GM19438 (cell line): ENCODE measurements at regions not wholly inside any gene's neighbourhood (a gene's known extent, or its start where the extent isn't known, plus 50 kb on each side); places are given as distances from the start of the nearest gene placed in this dataset.
"Not testable (repeated sequence)": the region's sequence is repeated elsewhere in the genome, so short reads cannot be mapped to it uniquely, and the experiment has no call there.

Source experiments
- ATAC-seq: cut with Tn5 transposase; IDR thresholded peaks from one replicate; pipeline ENCODE4 v1.9.1; 2021; ENCODE audit warnings: low read depth; ENCODE audit not compliant: unreplicated experiment

DNA sequence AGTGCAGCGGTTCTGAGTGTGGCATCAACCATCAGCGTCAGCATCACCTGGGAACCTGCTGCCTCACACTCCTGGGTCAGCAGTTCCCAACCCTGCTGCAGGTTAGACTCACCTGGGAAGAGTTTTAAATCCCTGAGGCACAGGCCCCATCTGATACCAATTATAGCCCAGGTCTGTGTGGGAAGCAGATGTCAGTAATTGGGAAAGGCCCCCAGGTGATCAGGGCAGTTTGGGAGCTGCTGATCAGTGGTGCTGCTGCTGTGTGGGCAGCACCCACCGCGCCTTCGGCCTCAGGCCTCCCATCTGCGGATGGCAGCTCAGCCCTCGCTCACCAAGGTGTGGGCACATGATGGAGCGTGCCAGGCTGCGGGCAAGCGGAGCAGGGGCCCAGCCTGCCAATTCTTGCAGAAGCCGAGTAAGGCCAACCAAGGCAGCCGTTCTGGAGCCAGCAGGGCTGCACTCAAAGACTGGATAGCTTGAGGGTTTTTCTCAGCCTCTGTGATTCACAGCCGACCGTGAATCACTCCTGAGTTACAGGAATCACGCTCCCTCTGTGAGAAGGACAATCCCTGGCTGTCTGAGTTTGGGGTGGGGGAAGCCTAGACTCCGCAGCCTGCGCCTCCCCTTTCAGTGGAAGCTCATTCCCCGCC lies 155.6 kb upstream of the SFSWAP start:
- ATAC-seq, result no peak

DNA sequence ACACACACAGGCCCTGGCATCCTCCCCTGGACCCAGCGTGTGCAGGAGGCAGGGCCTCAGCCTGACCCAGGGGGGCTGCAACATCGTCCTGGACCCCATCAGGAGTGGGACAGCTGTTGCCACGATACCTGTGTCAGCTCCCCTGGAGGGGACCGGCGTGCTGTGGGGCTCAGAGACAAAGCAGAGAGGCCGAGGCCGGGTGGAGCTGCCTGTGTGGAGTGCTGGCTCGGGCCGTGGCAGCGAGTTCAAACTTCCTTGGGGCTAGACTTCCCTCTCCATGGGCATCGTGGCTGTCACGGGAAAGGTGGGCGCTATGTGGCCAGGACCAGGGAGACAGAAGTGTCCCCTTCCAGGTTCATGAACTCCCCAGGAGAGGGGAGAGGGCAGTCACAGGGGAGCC lies 155.0 kb upstream of the SFSWAP start:
- ATAC-seq, result no peak

DNA sequence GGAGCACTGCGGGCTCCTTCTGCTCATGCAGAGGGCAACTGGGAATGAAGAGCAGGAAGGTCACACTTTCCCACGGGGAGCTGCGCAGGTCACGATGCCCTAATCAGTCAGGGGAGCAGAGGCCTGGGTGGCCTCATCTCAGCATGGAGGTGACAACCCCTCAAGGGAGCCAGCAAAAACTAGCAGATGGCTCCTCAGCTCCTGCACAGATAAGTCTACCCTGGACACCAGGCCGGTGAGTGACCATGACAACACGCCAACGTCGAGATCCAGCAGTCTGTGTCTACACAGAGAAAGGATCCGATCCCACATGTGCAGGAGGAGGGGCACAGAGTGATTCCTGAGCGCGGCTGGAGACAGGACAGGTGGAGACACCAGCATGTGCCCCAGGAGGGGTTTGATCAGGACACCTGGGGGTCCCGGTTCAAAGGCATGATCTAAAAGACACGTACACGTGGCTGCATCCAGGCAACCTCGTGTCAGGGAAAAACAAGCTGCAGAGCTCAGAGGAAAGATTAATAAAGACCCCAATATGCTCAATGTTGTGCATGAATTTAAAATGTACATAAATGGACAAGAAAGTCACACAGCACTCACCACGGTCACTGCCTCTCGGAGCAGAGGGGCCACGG lies 153.7 kb upstream of the SFSWAP start:
- ATAC-seq, result no peak

DNA sequence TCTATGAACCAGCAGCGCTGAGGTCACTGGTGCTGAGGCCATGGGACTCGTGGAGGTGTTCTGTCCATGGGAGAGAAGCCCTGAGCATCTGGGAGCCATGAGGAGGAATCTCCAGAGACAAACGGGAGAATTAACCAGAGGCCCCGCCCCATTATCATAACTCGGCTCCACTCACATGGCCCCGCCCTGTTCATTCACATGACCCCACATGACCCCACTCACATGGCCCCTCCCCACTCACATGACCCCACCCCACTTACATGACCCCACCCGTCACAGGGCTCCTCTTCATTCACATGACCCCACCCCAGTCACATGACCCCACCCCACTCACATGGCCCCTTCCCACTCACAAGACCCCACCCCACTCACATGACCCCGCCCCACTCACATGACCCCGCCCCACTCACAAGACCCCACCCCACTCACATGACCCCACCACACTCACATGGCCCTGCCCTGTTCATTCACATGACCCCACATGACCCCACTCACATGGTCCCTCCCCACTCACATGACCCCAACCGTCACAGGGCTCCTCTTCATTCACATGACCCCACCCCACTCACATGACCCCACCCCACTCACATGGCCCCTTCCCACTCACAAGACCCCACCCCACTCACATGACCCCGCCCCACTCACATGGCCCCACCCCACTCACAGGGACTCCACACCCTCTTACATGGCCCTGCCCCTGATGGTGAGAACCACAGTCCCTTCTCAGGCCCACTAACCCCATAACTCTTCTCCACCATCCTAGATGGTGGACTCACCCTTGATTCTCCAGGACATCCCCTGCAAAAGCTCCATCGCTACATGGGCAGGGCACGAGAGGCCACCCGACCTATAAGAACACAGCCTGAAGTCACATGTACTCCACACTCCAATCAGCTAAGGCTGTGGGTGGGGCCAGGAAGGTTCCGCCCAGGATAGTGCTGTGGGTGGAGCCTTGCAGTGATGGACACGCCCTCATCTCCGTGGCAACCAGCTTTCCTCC lies 151.1 kb upstream of the SFSWAP start:
- ATAC-seq, result no peak

- no peak for ATAC-seq
These were observed 149.8 kb upstream of the SFSWAP start for GRCh38 chr12:131561051-131561450.

DNA sequence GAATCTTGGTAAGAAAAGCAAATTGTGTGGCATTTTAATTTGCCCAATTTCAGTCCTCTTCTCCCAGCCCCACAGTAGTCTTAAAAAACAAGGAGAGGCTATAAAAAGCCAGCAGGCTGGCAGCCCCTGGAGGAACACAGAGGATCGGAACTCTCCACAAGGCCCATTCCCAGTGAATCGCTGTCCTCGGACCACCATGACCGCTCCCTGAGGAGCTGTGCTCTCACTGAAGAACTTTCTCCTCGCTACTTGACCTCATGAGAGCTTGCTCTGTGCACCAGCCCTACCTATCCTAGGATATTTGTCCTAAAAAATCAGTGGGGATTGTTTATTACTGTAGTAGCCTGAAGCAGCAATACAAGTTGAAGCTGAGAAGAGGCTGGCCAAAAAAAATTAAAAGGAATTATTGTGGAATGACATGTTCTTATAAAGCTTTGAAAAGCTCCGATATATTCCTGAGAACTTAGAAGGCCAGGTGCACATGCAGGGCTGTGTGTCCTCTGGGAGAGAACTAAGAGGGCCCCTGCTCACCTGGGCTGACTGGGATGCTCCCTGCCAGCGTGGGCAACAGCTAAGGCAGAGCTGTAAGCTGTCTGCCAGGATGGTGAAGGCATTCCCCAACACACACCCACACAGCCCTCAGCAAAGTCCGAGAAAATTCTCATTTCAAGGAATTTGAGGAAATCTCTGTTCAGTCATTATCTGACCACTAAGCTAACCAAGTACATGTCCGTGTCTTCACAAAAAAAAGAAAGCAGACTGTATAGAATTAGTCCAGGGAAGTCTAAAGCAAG lies 148.8 kb upstream of the SFSWAP start:
- ATAC-seq, result no peak

GRCh38 chr12:131564138-131564727 lies 146.7 kb upstream of the SFSWAP start:
- ATAC-seq, result not testable (repeated sequence)

DNA sequence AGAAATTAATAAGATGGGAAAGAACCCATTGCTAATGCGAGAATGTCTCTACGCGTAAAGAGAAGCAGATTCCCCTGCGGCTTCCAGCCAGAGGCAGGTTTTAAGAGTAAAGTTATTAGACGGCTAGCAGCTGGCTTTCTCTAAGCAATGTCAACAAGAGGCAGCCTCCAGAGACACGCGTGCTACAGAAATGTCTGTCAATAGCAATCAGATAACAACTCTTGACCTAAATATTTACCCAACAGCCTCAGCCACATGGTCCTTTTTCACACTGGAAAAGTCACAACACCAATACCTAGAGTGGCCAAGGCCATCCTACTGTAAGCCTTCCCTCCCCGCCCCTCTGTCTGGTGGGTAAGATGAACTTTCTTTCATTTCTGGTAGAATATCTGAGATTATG lies 146.0 kb upstream of the SFSWAP start:
- no peak for ATAC-seq

DNA sequence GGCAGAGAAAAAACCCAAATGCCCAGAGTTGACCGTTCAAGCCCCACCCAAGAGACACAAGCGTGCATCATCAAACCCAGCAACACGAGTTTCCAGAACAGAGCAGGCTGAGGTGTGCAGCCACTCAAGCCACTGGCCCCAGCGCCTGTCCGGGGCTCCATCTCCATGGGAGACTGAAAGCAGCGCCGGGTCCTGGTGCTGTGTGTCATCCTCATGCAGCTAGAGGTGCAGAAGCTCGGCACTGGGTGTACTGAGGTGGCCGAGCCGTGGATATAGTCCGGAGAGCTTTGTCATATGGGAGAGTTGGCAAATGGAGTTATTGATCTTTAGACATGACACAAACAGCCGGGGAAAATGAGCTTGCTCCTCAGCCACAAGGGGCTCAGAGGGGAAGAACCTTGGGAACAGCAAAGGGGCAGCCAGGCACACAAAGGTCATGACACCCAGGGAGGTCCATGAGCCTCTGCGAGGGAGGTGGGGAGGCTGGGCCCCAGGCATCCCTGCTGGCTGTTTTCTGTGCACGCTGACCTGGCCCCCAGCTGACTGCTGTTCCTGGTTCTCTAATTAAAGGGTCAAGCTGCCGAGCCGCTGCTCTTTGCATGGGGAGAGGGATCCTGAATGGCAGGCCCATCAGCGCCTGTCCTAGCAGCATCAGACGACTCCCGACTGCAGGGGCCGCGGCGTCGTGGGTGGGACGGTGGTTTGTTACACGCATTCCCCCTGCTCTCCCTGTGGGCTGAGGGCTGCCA lies 145.4 kb upstream of the SFSWAP start:
- no peak for ATAC-seq

GRCh38 chr12:131568336-131568735 lies 142.6 kb upstream of the SFSWAP start:
- ATAC-seq, result no peak

- no peak for ATAC-seq
These were observed 140.3 kb upstream of the SFSWAP start for GRCh38 chr12:131570596-131570995.

DNA sequence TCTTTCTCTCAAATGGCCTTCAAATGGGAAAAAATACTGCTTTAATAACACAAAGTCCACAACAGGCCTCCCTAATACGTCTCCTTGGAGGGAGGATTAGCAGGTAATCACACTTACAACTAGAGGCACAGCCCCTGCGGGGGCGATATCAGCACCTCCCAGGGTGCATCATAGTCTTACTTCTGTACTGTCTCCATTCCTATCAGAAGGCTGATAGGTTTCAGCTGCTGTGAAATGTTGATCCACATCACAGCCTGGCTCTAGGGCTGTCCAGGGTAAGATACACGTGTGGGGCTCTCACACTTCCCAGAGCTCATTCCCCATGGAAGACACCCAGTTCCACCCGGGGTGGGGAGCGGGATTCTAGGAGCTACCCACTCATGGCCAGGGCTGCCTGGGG lies 139.1 kb upstream of the SFSWAP start:
- no peak for ATAC-seq

DNA sequence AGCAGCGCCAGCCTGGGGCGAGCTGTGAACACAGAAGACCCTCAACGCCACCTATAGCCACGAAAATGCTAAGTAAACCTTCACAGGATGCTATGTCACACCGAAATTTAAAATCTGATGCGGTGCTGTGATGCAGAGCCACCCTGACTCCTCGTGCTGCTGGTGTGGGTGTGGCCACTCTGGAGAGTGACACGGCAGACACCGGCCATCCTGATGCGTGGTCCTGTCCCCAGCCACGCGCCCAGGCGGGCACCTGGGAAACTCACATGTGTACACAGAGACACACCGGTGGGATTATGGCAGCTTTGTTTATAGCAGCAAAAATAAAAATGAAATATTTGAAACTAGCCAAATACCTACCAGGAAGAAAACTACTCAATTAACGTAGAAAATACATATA lies 138.3 kb upstream of the SFSWAP start:
- no peak for ATAC-seq

GRCh38 chr12:131573631-131574394 lies 137.1 kb upstream of the SFSWAP start:
- ATAC-seq, result no peak

DNA sequence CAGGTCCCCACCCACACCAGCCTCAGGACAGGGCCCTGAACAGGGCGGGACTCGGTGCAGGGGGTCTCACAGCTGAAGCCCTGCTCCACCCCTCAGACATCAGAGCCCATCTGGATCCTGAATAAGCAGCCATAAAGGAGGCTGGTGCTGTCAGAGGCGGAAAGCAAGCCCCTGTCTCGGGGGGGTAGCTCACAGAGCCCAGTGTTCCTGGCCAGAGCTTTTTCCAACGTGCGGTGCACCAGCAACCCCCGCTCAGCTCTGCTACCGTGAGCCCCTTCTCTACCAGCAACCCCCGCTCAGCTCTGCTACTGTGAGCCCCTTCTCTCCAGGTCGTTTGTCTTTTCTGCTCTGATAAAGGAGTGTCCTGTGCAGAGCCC lies 136.5 kb upstream of the SFSWAP start:
- ATAC-seq, result no peak

DNA sequence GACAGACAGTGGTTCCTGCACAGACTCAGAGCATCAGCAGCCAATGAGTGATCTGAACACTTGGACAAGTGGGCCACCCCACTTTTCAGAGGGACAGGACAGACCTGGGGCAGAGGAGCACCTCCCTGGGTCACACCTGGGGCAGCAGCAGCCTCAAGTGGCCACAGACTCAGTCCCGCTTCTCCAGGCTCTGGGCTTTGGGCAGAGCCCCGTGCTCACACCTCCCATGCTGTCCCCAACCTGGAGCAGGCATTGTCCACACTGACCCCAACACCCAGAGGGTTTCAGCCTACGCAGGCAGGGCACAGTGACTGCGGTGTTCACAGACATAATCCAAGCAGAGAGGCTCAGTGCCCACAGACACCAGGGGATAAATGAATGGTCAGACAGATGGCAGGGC lies 135.5 kb upstream of the SFSWAP start:
- ATAC-seq, result no peak

DNA sequence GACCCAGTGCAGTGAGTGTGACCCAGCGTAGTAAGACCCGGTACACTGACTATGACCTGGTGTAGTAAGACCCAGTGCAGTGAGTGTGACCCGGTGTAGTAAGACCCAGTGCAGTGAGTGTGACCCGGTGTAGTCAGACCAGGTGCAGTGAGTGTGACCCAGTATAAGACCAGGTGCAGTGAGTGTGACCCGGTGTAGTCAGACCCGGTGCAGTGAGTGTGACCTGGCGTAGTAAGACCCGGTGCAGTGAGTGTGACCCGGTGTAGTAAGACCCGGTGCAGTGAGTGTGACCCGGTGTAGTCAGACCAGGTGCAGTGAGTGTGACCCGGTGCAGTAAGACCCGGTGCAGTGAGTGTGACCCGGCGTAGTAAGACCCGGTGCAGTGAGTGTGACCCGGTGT lies 134.2 kb upstream of the SFSWAP start:
- ATAC-seq, result not testable (repeated sequence)

- ATAC-seq, result no peak
These were observed 133.1 kb upstream of the SFSWAP start for GRCh38 chr12:131577766-131578165.
